ENCODE measurements at regions not wholly inside any gene's neighbourhood (a gene's known extent, or its start where the extent isn't known, plus 50 kb on each side); places are given as distances from the start of the nearest gene placed in this dataset.

- Histone ChIP-seq H3K4me3 (no peak overlapping the region), H3K27ac (no peak overlapping the region)
- no peak for TF ChIP-seq CTCF (IDR thresholded peaks at IDR 0.05)
Measured at GRCh38 chr4:162245051-162245450, 81.3 kb upstream of the FSTL5 start.

GRCh38 chr4:162241857-162242256 lies 78.1 kb upstream of the FSTL5 start:
- H3K4me3 ChIP-seq = no peak overlapping the region
- TF ChIP-seq CTCF (IDR thresholded peaks at IDR 0.05) = no peak
- no peak overlapping the region for H3K27ac ChIP-seq
- DNase-seq (ENCODE audit: low spot score) = no peak

More at GRCh38 chr4:162245051-162245450, 81.3 kb upstream of the FSTL5 start:
- no peak for DNase-seq (ENCODE audit: low spot score)

- Histone ChIP-seq H3K4me3 (no peak overlapping the region), H3K27ac (no peak overlapping the region)
- DNase-seq (ENCODE audit: low spot score) = no peak
- TF ChIP-seq CTCF (IDR thresholded peaks at IDR 0.05) = no peak
Measured at GRCh38 chr4:162239992-162240769, 76.4 kb upstream of the FSTL5 start.

GRCh38 chr4:162237676-162238075 lies 73.9 kb upstream of the FSTL5 start:
- H3K27ac ChIP-seq = no peak overlapping the region
- no peak for TF ChIP-seq CTCF (IDR thresholded peaks at IDR 0.05)
- H3K4me3 ChIP-seq = no peak overlapping the region
- DNase-seq (ENCODE audit: low spot score) = no peak

- no peak for DNase-seq (ENCODE audit: low spot score)
- TF ChIP-seq CTCF (IDR thresholded peaks at IDR 0.05) = no peak
- Histone ChIP-seq H3K27ac (no peak overlapping the region), H3K4me3 (no peak overlapping the region)
Measured at GRCh38 chr4:162234595-162234994, 70.8 kb upstream of the FSTL5 start.

GRCh38 chr4:162232349-162232748 lies 68.5 kb upstream of the FSTL5 start:
- no peak for DNase-seq (ENCODE audit: low spot score)
- TF ChIP-seq CTCF (IDR thresholded peaks at IDR 0.05) = no peak

GRCh38 chr4:162229670-162230069 lies 65.9 kb upstream of the FSTL5 start:
- DNase-seq (ENCODE audit: low spot score) = no peak
- H3K4me3 ChIP-seq = no peak overlapping the region

More at GRCh38 chr4:162232349-162232748, 68.5 kb upstream of the FSTL5 start:
- Histone ChIP-seq H3K4me3 (no peak overlapping the region), H3K27ac (no peak overlapping the region)

More at GRCh38 chr4:162229670-162230069, 65.9 kb upstream of the FSTL5 start:
- no peak overlapping the region for H3K27ac ChIP-seq
- TF ChIP-seq CTCF (IDR thresholded peaks at IDR 0.05) = no peak

All from coronary artery (tissue), 2 donors.